ENCODE measurements at regions not wholly inside any gene's neighbourhood (a gene's known extent, or its start where the extent isn't known, plus 50 kb on each side); places are given as distances from the start of the nearest gene placed in this dataset.

- TF ChIP-seq CTCF (IDR thresholded peaks at IDR 0.05; ENCODE audit: poor library complexity) (no peak), EZH2 (IDR thresholded peaks at IDR 0.05; ENCODE audit: borderline replicate concordance) (no peak)
These were observed 288.0 kb downstream of the IZUMO3 start for GRCh38 chr9:24257726-24258125.
